GM23248 (cell line): ENCODE measurements at regions not wholly inside any gene's neighbourhood (a gene's known extent, or its start where the extent isn't known, plus 50 kb on each side); places are given as distances from the start of the nearest gene placed in this dataset.

Source experiments
- DNase-seq: peaks from one replicate; pipeline ENCODE4 v3.0.0-alpha.2; 2015
- H2AFZ ChIP-seq: fragments of 200-600 bp; sonication (generic); 2 replicates; pipeline ENCODE4 v1.6.1; 2016; ENCODE audit warnings: antibody characterized with exemption
- H3F3A ChIP-seq: fragments of 200-600 bp; sonication (generic); 2 replicates; pipeline ENCODE4 v1.6.1; 2016; ENCODE audit warnings: mild to moderate bottlenecking, antibody characterized with exemption, mixed run types; ENCODE audit not compliant: insufficient read depth
- H3K27ac ChIP-seq: fragments of 200-600 bp; sonication (generic); 2 replicates; pipeline ENCODE4 v1.5.1; 2016; ENCODE audit warnings: mild to moderate bottlenecking
- H3K27me3 ChIP-seq: fragments of 200-600 bp; sonication (generic); replicated peaks from 2 replicates; pipeline ENCODE4 v1.6.1; 2016; ENCODE audit warnings: mild to moderate bottlenecking; ENCODE audit not compliant: insufficient read depth
- H3K36me3 ChIP-seq: fragments of 200-600 bp; sonication (generic); 2 replicates; pipeline ENCODE4 v1.6.1; 2016; ENCODE audit warnings: low read depth, mild to moderate bottlenecking
- H3K4me1 ChIP-seq: fragments of 200-600 bp; sonication (generic); 2 replicates; pipeline ENCODE4 v1.6.1; 2016; ENCODE audit warnings: mild to moderate bottlenecking; ENCODE audit not compliant: insufficient read depth
- H3K4me2 ChIP-seq: fragments of 200-600 bp; sonication (generic); one replicate; pipeline ENCODE4 v1.6.1; 2016; ENCODE audit warnings: mild to moderate bottlenecking; ENCODE audit not compliant: unreplicated experiment
- H3K4me3 ChIP-seq: fragments of 200-600 bp; sonication (generic); 2 replicates; pipeline ENCODE4 v1.5.1; 2016; ENCODE audit warnings: mild to moderate bottlenecking
- H3K79me2 ChIP-seq: fragments of 200-600 bp; sonication (generic); 2 replicates; pipeline ENCODE4 v1.6.1; 2016; ENCODE audit warnings: mild to moderate bottlenecking; ENCODE audit not compliant: insufficient read depth
- H3K9ac ChIP-seq: fragments of 200-600 bp; sonication (generic); 2 replicates; pipeline ENCODE4 v1.6.1; 2016; ENCODE audit warnings: mild to moderate bottlenecking
- H3K9me2 ChIP-seq: fragments of 200-600 bp; sonication (generic); 2 replicates; pipeline ENCODE4 v1.6.1; 2016; ENCODE audit warnings: mixed run types, mild to moderate bottlenecking, moderate library complexity; ENCODE audit not compliant: insufficient read depth
- H3K9me3 ChIP-seq: fragments of 200-600 bp; sonication (generic); one replicate; pipeline ENCODE4 v1.6.1; 2017; ENCODE audit warnings: low read depth
- H4K20me1 ChIP-seq: fragments of 200-600 bp; sonication (generic); 2 replicates; pipeline ENCODE4 v1.6.0; 2016; ENCODE audit not compliant: insufficient read depth
- EZH2 ChIP-seq: fragments of 200-600 bp; sonication (generic); IDR thresholded peaks from 2 replicates; pipeline ENCODE4 v1.6.1; 2018; ENCODE audit warnings: antibody characterized with exemption, mild to moderate bottlenecking; ENCODE audit not compliant: insufficient read depth, poor library complexity, severe bottlenecking
- EZH2phosphoT487 ChIP-seq: fragments of 200-600 bp; sonication (generic); IDR thresholded peaks from 2 replicates; pipeline ENCODE4 v1.6.1; 2018; ENCODE audit warnings: antibody characterized with exemption, moderate library complexity, mild to moderate bottlenecking, low read depth; ENCODE audit not compliant: insufficient read depth
- WGBS, 2 experiments: methylation state at CpG; one replicate each; pipeline ENCODE4 v1.1.6; 2015 to 2017; ENCODE audit warnings: low lambda C conversion rate in 2 of 2, low coverage in 1 of 2; ENCODE audit errors: missing lambda C conversion rate in 2 of 2; 5-methylcytosine and 5-hydroxymethylcytosine counted together
- in situ Hi-C: fragments of 300-500 bp; cut with MboI; formaldehyde crosslinking; loops from 2 replicates; pipeline ENCODE4 v1.15.0; 2020

- peaks cover 5% of the 10 kb centered on the region for H3K9me3 ChIP-seq
- H3K36me3 ChIP-seq: no peaks in the 10 kb centered on the region
- no peaks in the 10 kb centered on the region for H3K4me1 ChIP-seq
- no peak overlapping the region for H3K9ac ChIP-seq
- no peak overlapping the region for H3K4me2 ChIP-seq
- H4K20me1 ChIP-seq: no peaks in the 10 kb centered on the region
- H3K9me2 ChIP-seq: no peaks in the 10 kb centered on the region
- no peak for TF ChIP-seq EZH2phosphoT487
- TF ChIP-seq EZH2: no peak
- no peaks in the 10 kb centered on the region for H3K27me3 ChIP-seq
- 54 to 59% methylated on average over 3 of the region's 3 CpGs for WGBS, 2 experiments
- no peak overlapping the region for H3K27ac ChIP-seq
- H2AFZ ChIP-seq: no peak overlapping the region
- no peaks in the 10 kb centered on the region for H3F3A ChIP-seq
- H3K4me3 ChIP-seq: no peak overlapping the region
- H3K79me2 ChIP-seq: no peaks in the 10 kb centered on the region
- in situ Hi-C loops: no loop called here
- no peak for DNase-seq
These were observed 102.9 kb downstream of the FOXL3 start for GRCh38 chr7:392822-393221.

GRCh38 chr7:395643-396042, 105.7 kb downstream of the FOXL3 start:
- Histone ChIP-seq H3K79me2 (no peaks in the 10 kb centered on the region), H3K4me2 (no peak overlapping the region), H3K36me3 (no peaks in the 10 kb centered on the region), H3K9ac (no peak overlapping the region), H3F3A (no peaks in the 10 kb centered on the region), H3K27ac (no peak overlapping the region), H4K20me1 (no peaks in the 10 kb centered on the region), H3K9me2 (no peaks in the 10 kb centered on the region), H3K27me3 (peaks cover 4% of the 10 kb centered on the region; the same call in 1 of the 2 replicates), H2AFZ (no peak overlapping the region), H3K4me3 (no peak overlapping the region), H3K9me3 (peaks cover 5% of the 10 kb centered on the region), H3K4me1 (no peaks in the 10 kb centered on the region)
- no peak for TF ChIP-seq EZH2phosphoT487
- TF ChIP-seq EZH2: no peak
- no peak for DNase-seq
- in situ Hi-C loops: no loop called here

- Histone ChIP-seq H4K20me1 (no peaks in the 10 kb centered on the region), H3K9me2 (no peaks in the 10 kb centered on the region), H3K27me3 (peaks cover 13% of the 10 kb centered on the region), H3K36me3 (no peaks in the 10 kb centered on the region), H3K9me3 (peaks cover 5% of the 10 kb centered on the region), H3K27ac (no peak overlapping the region), H3K79me2 (no peaks in the 10 kb centered on the region), H2AFZ (no peak overlapping the region), H3K4me2 (no peak overlapping the region), H3K9ac (no peak overlapping the region), H3K4me3 (no peak overlapping the region), H3F3A (no peaks in the 10 kb centered on the region), H3K4me1 (no peaks in the 10 kb centered on the region)
- 42 to 61% methylated on average over 2 of the region's 2 CpGs for WGBS, 2 experiments
- no peak for DNase-seq
- in situ Hi-C loops: no loop called here
- TF ChIP-seq EZH2phosphoT487: no peak
- no peak for TF ChIP-seq EZH2
These were observed 108.9 kb downstream of the FOXL3 start for GRCh38 chr7:398888-399287.

- no peaks in the 10 kb centered on the region for H3K79me2 ChIP-seq
- no peak overlapping the region for H3K4me2 ChIP-seq
- no peak overlapping the region for H3K9ac ChIP-seq
- H3K27ac ChIP-seq: no peak overlapping the region
- in situ Hi-C loops: no loop called here
- WGBS, 2 experiments: 27% methylated on average over 8 to 9 of the region's 9 CpGs
- H3F3A ChIP-seq: no peaks in the 10 kb centered on the region
- no peaks in the 10 kb centered on the region for H3K9me2 ChIP-seq
- H3K4me3 ChIP-seq: no peak overlapping the region
- H3K27me3 ChIP-seq: peaks cover 32% of the 10 kb centered on the region
- TF ChIP-seq EZH2 (no peak), EZH2phosphoT487 (no peak)
- no peak for DNase-seq
- no peaks in the 10 kb centered on the region for H4K20me1 ChIP-seq
- no peaks in the 10 kb centered on the region for H3K4me1 ChIP-seq
- H3K36me3 ChIP-seq: no peaks in the 10 kb centered on the region
- H3K9me3 ChIP-seq: peaks cover 4% of the 10 kb centered on the region
- H2AFZ ChIP-seq: no peak overlapping the region
These were observed 111.0 kb downstream of the FOXL3 start for GRCh38 chr7:400901-401485.

- H3K79me2 ChIP-seq: no peaks in the 10 kb centered on the region
These were observed 111.5 kb downstream of the FOXL3 start for GRCh38 chr7:401495-401894.

More at GRCh38 chr7:401495-401894, 111.5 kb downstream of the FOXL3 start:
- H2AFZ ChIP-seq: no peak overlapping the region
- TF ChIP-seq EZH2phosphoT487: no peak
- no peak for TF ChIP-seq EZH2
- in situ Hi-C loops: no loop called here
- H3K9me3 ChIP-seq: no peaks in the 10 kb centered on the region
- 32 to 38% methylated on average over 8 to 11 of the region's 11 CpGs for WGBS, 2 experiments
- H3K4me2 ChIP-seq: no peak overlapping the region
- no peaks in the 10 kb centered on the region for H3K9me2 ChIP-seq
- H3K27me3 ChIP-seq: peaks cover 37% of the 10 kb centered on the region
- no peak for DNase-seq
- no peak overlapping the region for H3K4me3 ChIP-seq
- H3K36me3 ChIP-seq: no peaks in the 10 kb centered on the region
- H3F3A ChIP-seq: no peaks in the 10 kb centered on the region
- H3K9ac ChIP-seq: no peak overlapping the region
- no peaks in the 10 kb centered on the region for H3K4me1 ChIP-seq
- H4K20me1 ChIP-seq: no peaks in the 10 kb centered on the region
- no peak overlapping the region for H3K27ac ChIP-seq
